Activated T-helper 2 cell treated with anti-CD3 and anti-CD28 coated beads, Interferon-gamma antibody, Interleukin-2, Interleukin-4, amounts not matched to agents 10 μg/mL and 5 μg/mL and 100 μg/mL, durations not matched to agents 14 hours and 24 hours and 36 hours (primary cell): ENCODE measurements at regions not wholly inside any gene's neighbourhood (a gene's known extent, or its start where the extent isn't known, plus 50 kb on each side); places are given as distances from the start of the nearest gene placed in this dataset.
"Not testable (repeated sequence)": the region's sequence is repeated elsewhere in the genome, so short reads cannot be mapped to it uniquely, and the experiment has no call there.

ENCODE experiments used
- DNase-seq: peaks from one replicate; pipeline ENCODE4 v3.0.0; 2021; ENCODE audit warnings: low spot score
- H3K27ac Mint-ChIP-seq: one replicate; pipeline ENCODE4 v1.8.0; 2021; ENCODE audit warnings: mixed read lengths
- H3K27me3 Mint-ChIP-seq: one replicate; pipeline ENCODE4 v1.8.0; 2021; ENCODE audit warnings: low read depth, mixed read lengths
- H3K36me3 Mint-ChIP-seq: one replicate; pipeline ENCODE4 v1.8.0; 2021; ENCODE audit warnings: low read depth, mixed read lengths
- H3K4me1 Mint-ChIP-seq: one replicate; pipeline ENCODE4 v1.8.0; 2021; ENCODE audit warnings: low read depth, mixed read lengths
- H3K4me3 Mint-ChIP-seq: one replicate; pipeline ENCODE4 v1.8.0; 2021; ENCODE audit warnings: low read depth, mild to moderate bottlenecking, moderate library complexity, mixed read lengths
- H3K9me3 Mint-ChIP-seq: one replicate; pipeline ENCODE4 v1.8.0; 2021; ENCODE audit warnings: mixed read lengths
- intact Hi-C: fragments of 100-400 bp; cut with micrococcal nuclease; formaldehyde crosslinking; loops from one replicate; pipeline ENCODE4 v1.15.1; 2023

- Mint-ChIP-seq H3K4me3 (no peak overlapping the region), H3K27ac (no peak overlapping the region), H3K36me3 (no peaks in the 10 kb centered on the region), H3K4me1 (peaks cover 2% of the 10 kb centered on the region), H3K27me3 (peaks cover 2% of the 10 kb centered on the region), H3K9me3 (no peaks in the 10 kb centered on the region)
- intact Hi-C loops, result no loop called here
- DNase-seq, result no peak
These were observed 51.6 kb upstream of the MPP7 start for GRCh38 chr10:28354511-28354910.

GRCh38 chr10:28355376-28355775 is 52.5 kb upstream of the MPP7 start:
- H3K36me3 Mint-ChIP-seq, result no peaks in the 10 kb centered on the region
- H3K27me3 Mint-ChIP-seq, result peaks cover 2% of the 10 kb centered on the region
- no peaks in the 10 kb centered on the region for H3K9me3 Mint-ChIP-seq
- intact Hi-C loops, result no loop called here
- DNase-seq, result no peak
- H3K4me1 Mint-ChIP-seq, result peaks cover 2% of the 10 kb centered on the region
- H3K4me3 Mint-ChIP-seq, result no peak overlapping the region
- no peak overlapping the region for H3K27ac Mint-ChIP-seq

GRCh38 chr10:28359334-28359733 is 56.5 kb upstream of the MPP7 start:
- Mint-ChIP-seq H3K36me3 (no peaks in the 10 kb centered on the region), H3K9me3 (no peaks in the 10 kb centered on the region), H3K4me3 (no peak overlapping the region), H3K27ac (no peak overlapping the region), H3K4me1 (peaks cover 2% of the 10 kb centered on the region), H3K27me3 (no peaks in the 10 kb centered on the region)
- intact Hi-C loops, result no loop called here
- DNase-seq, result no peak

GRCh38 chr10:28360175-28360574 is 57.3 kb upstream of the MPP7 start:
- Mint-ChIP-seq H3K4me1 (peaks cover 2% of the 10 kb centered on the region), H3K9me3 (no peaks in the 10 kb centered on the region), H3K27ac (no peak overlapping the region), H3K27me3 (no peaks in the 10 kb centered on the region), H3K4me3 (no peak overlapping the region), H3K36me3 (no peaks in the 10 kb centered on the region)
- DNase-seq, result no peak
- intact Hi-C loops, result no loop called here

GRCh38 chr10:28363376-28363775 is 60.5 kb upstream of the MPP7 start:
- Mint-ChIP-seq H3K36me3 (peaks cover 3% of the 10 kb centered on the region), H3K27ac (no peak overlapping the region), H3K4me3 (no peak overlapping the region), H3K9me3 (no peaks in the 10 kb centered on the region), H3K27me3 (no peaks in the 10 kb centered on the region), H3K4me1 (peaks cover 23% of the 10 kb centered on the region)
- DNase-seq, result no peak
- intact Hi-C loops, result no loop called here

GRCh38 chr10:28365840-28366239 is 63.0 kb upstream of the MPP7 start:
- H3K36me3 Mint-ChIP-seq, result peaks cover 3% of the 10 kb centered on the region
- H3K9me3 Mint-ChIP-seq, result no peaks in the 10 kb centered on the region
- DNase-seq, result no peak
- H3K4me1 Mint-ChIP-seq, result peaks cover 24% of the 10 kb centered on the region
- intact Hi-C loops, result no loop called here
- H3K27ac Mint-ChIP-seq, result peak overlapping the region; percentile 57
- no peak overlapping the region for H3K4me3 Mint-ChIP-seq
- no peaks in the 10 kb centered on the region for H3K27me3 Mint-ChIP-seq

- peaks cover 3% of the 10 kb centered on the region for H3K36me3 Mint-ChIP-seq
- no peak for DNase-seq
- no peaks in the 10 kb centered on the region for H3K9me3 Mint-ChIP-seq
- H3K27me3 Mint-ChIP-seq, result no peaks in the 10 kb centered on the region
- peaks cover 24% of the 10 kb centered on the region for H3K4me1 Mint-ChIP-seq
- H3K4me3 Mint-ChIP-seq, result no peak overlapping the region
- intact Hi-C loops, result no loop called here
- H3K27ac Mint-ChIP-seq, result no peak overlapping the region
These were observed 64.1 kb upstream of the MPP7 start for GRCh38 chr10:28366994-28367393.

- peak overlapping the region; percentile 28 for H3K4me3 Mint-ChIP-seq
These were observed 64.5 kb upstream of the MPP7 start for GRCh38 chr10:28367413-28367812.

GRCh38 chr10:28367929-28368484 is 65.1 kb upstream of the MPP7 start:
- Mint-ChIP-seq H3K27ac (peak overlapping the region; percentile 83), H3K4me1 (peaks cover 24% of the 10 kb centered on the region), H3K27me3 (no peaks in the 10 kb centered on the region), H3K36me3 (peaks cover 3% of the 10 kb centered on the region), H3K9me3 (no peaks in the 10 kb centered on the region), H3K4me3 (peak overlapping the region; percentile 37)
- DNase-seq, result peak; percentile 60
- intact Hi-C loops, result loop anchor here (1.0 to 2.0 kb wide), 4 partner anchors 13 to 165 kb away; partner anchors contain the start of genes MPP7 and WAC

More at GRCh38 chr10:28367413-28367812, 64.5 kb upstream of the MPP7 start:
- intact Hi-C loops, result no loop called here
- Mint-ChIP-seq H3K27me3 (no peaks in the 10 kb centered on the region), H3K27ac (peak overlapping the region; percentile 83), H3K9me3 (no peaks in the 10 kb centered on the region), H3K36me3 (peaks cover 3% of the 10 kb centered on the region), H3K4me1 (peaks cover 24% of the 10 kb centered on the region)
- DNase-seq, result no peak

GRCh38 chr10:28370107-28370835 is 67.4 kb upstream of the MPP7 start:
- peaks cover 3% of the 10 kb centered on the region for H3K36me3 Mint-ChIP-seq
- no peak overlapping the region for H3K4me3 Mint-ChIP-seq
- no peaks in the 10 kb centered on the region for H3K9me3 Mint-ChIP-seq
- no peaks in the 10 kb centered on the region for H3K27me3 Mint-ChIP-seq
- intact Hi-C loops, result no loop called here
- DNase-seq, result no peak
- peaks cover 24% of the 10 kb centered on the region for H3K4me1 Mint-ChIP-seq
- H3K27ac Mint-ChIP-seq, result no peak overlapping the region

- H3K36me3 Mint-ChIP-seq, H3K27me3 Mint-ChIP-seq, H3K4me3 Mint-ChIP-seq, H3K9me3 Mint-ChIP-seq, DNase-seq, intact Hi-C loops, H3K27ac Mint-ChIP-seq: not testable (repeated sequence)
- H3K4me1 Mint-ChIP-seq, result peaks cover 13% of the 10 kb centered on the region
These were observed 68.8 kb upstream of the MPP7 start for GRCh38 chr10:28371638-28372037.

GRCh38 chr10:28374036-28374435 is 71.2 kb upstream of the MPP7 start:
- H3K4me1 Mint-ChIP-seq, result peaks cover 1% of the 10 kb centered on the region
- intact Hi-C loops, result no loop called here

More at GRCh38 chr10:28374036-28374435, 71.2 kb upstream of the MPP7 start:
- DNase-seq, result no peak
- Mint-ChIP-seq H3K9me3 (no peaks in the 10 kb centered on the region), H3K36me3 (no peaks in the 10 kb centered on the region), H3K4me3 (no peak overlapping the region), H3K27ac (no peak overlapping the region), H3K27me3 (peaks cover 2% of the 10 kb centered on the region)
